HG02798 (cell line): ENCODE measurements at regions not wholly inside any gene's neighbourhood (a gene's known extent, or its start where the extent isn't known, plus 50 kb on each side); places are given as distances from the start of the nearest gene placed in this dataset.
A peak's percentile ranks its signal among the peaks of the same experiment; 100 is the strongest.

Source experiments
- ATAC-seq: cut with Tn5 transposase; IDR thresholded peaks from one replicate; pipeline ENCODE4 v1.9.1; 2021; ENCODE audit warnings: mild to moderate bottlenecking; ENCODE audit not compliant: unreplicated experiment, poor library complexity

- ATAC-seq, result no peak
Observed at GRCh38 chr1:4262665-4263064, 362.6 kb upstream of the C1orf174 start.

- ATAC-seq, result no peak
Observed at GRCh38 chr1:4263699-4264098, 363.6 kb upstream of the C1orf174 start.

GRCh38 chr1:4265836-4266235, 365.8 kb upstream of the C1orf174 start:
- ATAC-seq, result no peak

GRCh38 chr1:4267381-4268261, 367.5 kb upstream of the C1orf174 start:
- peak; percentile 85 for ATAC-seq

GRCh38 chr1:4268262-4268888, 368.3 kb upstream of the C1orf174 start:
- no peak for ATAC-seq

GRCh38 chr1:4268889-4269284, 368.8 kb upstream of the C1orf174 start:
- no peak for ATAC-seq

- ATAC-seq, result no peak
Observed at GRCh38 chr1:4269330-4269729, 369.3 kb upstream of the C1orf174 start.

GRCh38 chr1:4269952-4270570, 370.0 kb upstream of the C1orf174 start:
- no peak for ATAC-seq

GRCh38 chr1:4270651-4271337, 370.7 kb upstream of the C1orf174 start:
- no peak for ATAC-seq

- ATAC-seq, result no peak
Observed at GRCh38 chr1:4271338-4271998, 371.4 kb upstream of the C1orf174 start.

- no peak for ATAC-seq
Observed at GRCh38 chr1:4272568-4272967, 372.5 kb upstream of the C1orf174 start.

GRCh38 chr1:4273243-4273642, 373.2 kb upstream of the C1orf174 start:
- no peak for ATAC-seq

GRCh38 chr1:4273747-4274146, 373.7 kb upstream of the C1orf174 start:
- no peak for ATAC-seq

GRCh38 chr1:4275083-4275482, 375.0 kb upstream of the C1orf174 start:
- ATAC-seq, result no peak

GRCh38 chr1:4276238-4276637, 376.2 kb upstream of the C1orf174 start:
- no peak for ATAC-seq

GRCh38 chr1:4277598-4277997, 376.8 kb upstream of the AJAP1 start:
- no peak for ATAC-seq

GRCh38 chr1:4284976-4285375, 369.4 kb upstream of the AJAP1 start:
- ATAC-seq, result no peak

GRCh38 chr1:4292861-4293260, 361.5 kb upstream of the AJAP1 start:
- no peak for ATAC-seq

GRCh38 chr1:4298361-4299083, 355.9 kb upstream of the AJAP1 start:
- no peak for ATAC-seq

GRCh38 chr1:4301007-4301406, 353.4 kb upstream of the AJAP1 start:
- no peak for ATAC-seq
